ENCODE measurements at regions not wholly inside any gene's neighbourhood (a gene's known extent, or its start where the extent isn't known, plus 50 kb on each side); places are given as distances from the start of the nearest gene placed in this dataset.

DNA sequence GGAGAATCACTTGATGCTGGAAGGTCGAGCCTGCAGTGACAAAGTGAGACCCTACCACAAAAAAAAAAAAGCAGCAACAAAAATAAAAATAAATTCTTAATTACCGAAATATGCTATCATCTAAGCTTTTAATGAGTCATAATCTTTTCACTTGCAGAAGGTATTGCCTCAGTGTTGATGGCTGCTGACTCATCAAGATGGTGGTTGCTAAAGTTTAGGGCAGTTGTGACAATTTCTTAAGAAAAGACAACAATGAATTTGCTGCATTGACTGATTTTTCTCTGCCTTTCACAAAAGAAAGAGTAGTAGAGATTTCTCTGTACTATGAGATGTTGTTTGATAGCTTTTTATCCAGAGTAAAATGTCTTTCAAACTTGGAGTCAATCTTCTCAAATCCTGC is 1809.0 kb downstream of the SUCLG1 start:
- no peak overlapping the region for H3K4me3 ChIP-seq (ENCODE audit: low read length)
- no peak overlapping the region for H3K27ac ChIP-seq (ENCODE audit: low read depth in 1 of 2, low read length in 2 of 2)
- Mint-ChIP-seq H3K27me3 (no peaks in the 10 kb centered on the region), H3K9me3 (peaks cover 26% of the 10 kb centered on the region), H3K4me3 (no peak overlapping the region), H3K4me1 (ENCODE audit: low read depth) (no peaks in the 10 kb centered on the region), H3K36me3 (ENCODE audit: low read depth) (no peaks in the 10 kb centered on the region), H3K27ac (no peak overlapping the region)
- POLR2A ChIA-PET: no interaction called here
- CTCF ChIA-PET: no interaction called here
- intact Hi-C loops (cut with DNase I, micrococcal nuclease): no loop called here
- H3K9me3 ChIP-seq (ENCODE audit: control insufficient read depth in 1 of 2, insufficient read depth in 1 of 2, low read length in 2 of 2): no peaks in the 10 kb centered on the region
- H3K27me3 ChIP-seq (ENCODE audit: control insufficient read depth in 1 of 2, insufficient read depth in 2 of 2, low read length in 2 of 2): no peaks in the 10 kb centered on the region
- TF ChIP-seq, protein P1, sequence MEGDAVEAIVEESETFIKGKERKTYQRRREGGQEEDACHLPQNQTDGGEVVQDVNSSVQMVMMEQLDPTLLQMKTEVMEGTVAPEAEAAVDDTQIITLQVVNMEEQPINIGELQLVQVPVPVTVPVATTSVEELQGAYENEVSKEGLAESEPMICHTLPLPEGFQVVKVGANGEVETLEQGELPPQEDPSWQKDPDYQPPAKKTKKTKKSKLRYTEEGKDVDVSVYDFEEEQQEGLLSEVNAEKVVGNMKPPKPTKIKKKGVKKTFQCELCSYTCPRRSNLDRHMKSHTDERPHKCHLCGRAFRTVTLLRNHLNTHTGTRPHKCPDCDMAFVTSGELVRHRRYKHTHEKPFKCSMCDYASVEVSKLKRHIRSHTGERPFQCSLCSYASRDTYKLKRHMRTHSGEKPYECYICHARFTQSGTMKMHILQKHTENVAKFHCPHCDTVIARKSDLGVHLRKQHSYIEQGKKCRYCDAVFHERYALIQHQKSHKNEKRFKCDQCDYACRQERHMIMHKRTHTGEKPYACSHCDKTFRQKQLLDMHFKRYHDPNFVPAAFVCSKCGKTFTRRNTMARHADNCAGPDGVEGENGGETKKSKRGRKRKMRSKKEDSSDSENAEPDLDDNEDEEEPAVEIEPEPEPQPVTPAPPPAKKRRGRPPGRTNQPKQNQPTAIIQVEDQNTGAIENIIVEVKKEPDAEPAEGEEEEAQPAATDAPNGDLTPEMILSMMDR (IDR thresholded peaks at IDR 0.05): no peak
- DNase-seq: no peak
- H3K4me1 ChIP-seq (ENCODE audit: insufficient read depth, low read length): no peaks in the 10 kb centered on the region
- ATAC-seq (ENCODE audit: poor library complexity): no peak
- H3K36me3 ChIP-seq (ENCODE audit: insufficient read depth, low read length): no peaks in the 10 kb centered on the region

DNA sequence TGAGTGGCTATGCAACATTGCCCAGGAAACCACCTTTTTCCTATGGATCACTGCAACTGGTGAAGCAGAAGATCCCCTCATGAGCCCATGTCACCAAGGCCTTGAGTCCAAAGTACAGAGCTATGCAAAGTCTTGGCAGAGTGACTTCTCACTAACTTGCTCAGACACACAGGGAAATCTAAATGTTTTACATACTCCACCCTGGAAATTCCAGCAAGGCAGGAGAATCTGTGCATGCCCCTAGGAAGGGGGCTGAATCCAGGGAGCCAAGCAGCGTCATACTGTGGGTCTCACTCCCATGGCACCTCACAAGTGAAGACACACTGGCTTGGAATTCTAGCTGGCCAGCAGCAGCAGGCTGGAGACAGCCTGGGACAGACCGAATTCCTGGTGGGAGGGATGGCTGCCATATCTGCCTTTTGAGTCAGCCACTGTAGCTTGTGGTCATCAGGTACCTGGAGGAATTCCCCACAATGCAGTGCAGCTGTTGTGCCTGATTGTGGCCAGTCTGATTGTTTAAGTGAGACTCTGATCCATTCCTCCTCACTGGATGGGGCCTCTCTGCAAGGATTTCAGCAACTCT is 1817.4 kb downstream of the SUCLG1 start:
- DNase-seq (no peak), ATAC-seq (ENCODE audit: poor library complexity) (no peak)
- CTCF ChIA-PET: no interaction called here
- POLR2A ChIA-PET: no interaction called here
- Histone ChIP-seq H3K36me3 (ENCODE audit: insufficient read depth, low read length) (no peaks in the 10 kb centered on the region), H3K4me1 (ENCODE audit: insufficient read depth, low read length) (no peaks in the 10 kb centered on the region), H3K9me3 (ENCODE audit: control insufficient read depth in 1 of 2, insufficient read depth in 1 of 2, low read length in 2 of 2) (peaks cover 5 to 13% of the 10 kb centered on the region in 2 experiments), H3K27ac (ENCODE audit: low read depth in 1 of 2, low read length in 2 of 2) (no peak overlapping the region), H3K4me3 (ENCODE audit: low read length) (no peak overlapping the region), H3K27me3 (ENCODE audit: control insufficient read depth in 1 of 2, insufficient read depth in 2 of 2, low read length in 2 of 2) (no peaks in the 10 kb centered on the region)
- H3K9me3 Mint-ChIP-seq: peaks cover 29% of the 10 kb centered on the region
- H3K36me3 Mint-ChIP-seq (ENCODE audit: low read depth): no peaks in the 10 kb centered on the region
- TF ChIP-seq, protein P1 (IDR thresholded peaks at IDR 0.05): no peak
- H3K4me3 Mint-ChIP-seq: no peak overlapping the region
- no peaks in the 10 kb centered on the region for H3K4me1 Mint-ChIP-seq (ENCODE audit: low read depth)
- intact Hi-C loops (cut with DNase I, micrococcal nuclease): no loop called here
- no peaks in the 10 kb centered on the region for H3K27me3 Mint-ChIP-seq
- no peak overlapping the region for H3K27ac Mint-ChIP-seq

DNA sequence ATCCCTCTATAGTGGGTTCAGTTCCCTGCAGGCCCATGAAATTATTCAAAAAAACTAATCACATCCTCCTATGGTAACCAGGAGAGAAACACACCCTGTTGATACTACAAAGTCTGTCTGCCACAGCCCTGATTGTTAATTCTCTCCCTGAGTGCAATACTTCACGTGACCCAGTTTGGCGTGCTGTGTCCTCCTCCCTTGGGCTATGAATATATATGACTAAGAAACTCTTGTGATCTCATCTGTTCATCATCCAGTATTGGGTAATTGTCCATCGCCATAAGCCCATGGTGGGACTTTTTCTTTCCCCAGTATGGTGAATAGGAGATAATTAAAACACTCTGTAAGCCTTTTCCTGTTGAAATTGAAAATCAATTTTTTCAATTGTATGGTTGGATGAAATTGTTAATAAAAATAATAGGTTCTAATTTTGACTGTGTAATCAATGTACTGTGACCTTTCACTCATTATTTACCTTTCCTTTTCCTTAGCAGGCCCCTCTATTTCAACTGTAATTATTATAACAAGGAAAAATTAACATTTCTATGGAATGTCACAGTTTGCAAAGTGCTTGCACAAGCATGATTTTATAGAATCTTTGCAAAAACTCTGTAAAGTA is 1822.6 kb downstream of the SUCLG1 start:
- Histone ChIP-seq H3K9me3 (ENCODE audit: control insufficient read depth in 1 of 2, insufficient read depth in 1 of 2, low read length in 2 of 2) (peaks cover 5 to 6% of the 10 kb centered on the region in 2 experiments), H3K4me1 (ENCODE audit: insufficient read depth, low read length) (no peaks in the 10 kb centered on the region), H3K27me3 (ENCODE audit: control insufficient read depth in 1 of 2, insufficient read depth in 2 of 2, low read length in 2 of 2) (no peaks in the 10 kb centered on the region), H3K4me3 (ENCODE audit: low read length) (no peak overlapping the region), H3K27ac (ENCODE audit: low read depth in 1 of 2, low read length in 2 of 2) (no peak overlapping the region), H3K36me3 (ENCODE audit: insufficient read depth, low read length) (no peaks in the 10 kb centered on the region)
- Mint-ChIP-seq H3K9me3 (peaks cover 24% of the 10 kb centered on the region), H3K4me1 (ENCODE audit: low read depth) (no peaks in the 10 kb centered on the region), H3K36me3 (ENCODE audit: low read depth) (no peaks in the 10 kb centered on the region), H3K4me3 (no peak overlapping the region), H3K27ac (no peak overlapping the region), H3K27me3 (no peaks in the 10 kb centered on the region)
- POLR2A ChIA-PET: no interaction called here
- TF ChIP-seq, protein P1 (IDR thresholded peaks at IDR 0.05): no peak
- DNase-seq: no peak
- ATAC-seq (ENCODE audit: poor library complexity): no peak
- intact Hi-C loops (cut with DNase I, micrococcal nuclease): no loop called here
- CTCF ChIA-PET: no interaction called here
